Neutrophil (primary cell): ENCODE measurements at regions not wholly inside any gene's neighbourhood (a gene's known extent, or its start where the extent isn't known, plus 50 kb on each side); places are given as distances from the start of the nearest gene placed in this dataset.

ENCODE experiments used
- H3K27ac ChIP-seq: fragments of 200-600 bp; sonication (generic); 2 replicates; pipeline ENCODE4 v1.5.1; 2016; ENCODE audit warnings: mild to moderate bottlenecking, moderate library complexity
- H3K27me3 ChIP-seq: fragments of 200-600 bp; sonication (generic); 2 replicates; pipeline ENCODE4 v1.6.0; 2016; ENCODE audit warnings: mild to moderate bottlenecking
- H3K36me3 ChIP-seq: fragments of 200-600 bp; sonication (generic); 2 replicates; pipeline ENCODE4 v1.5.1; 2017
- H3K4me1 ChIP-seq, 2 experiments: fragments of 200-600 bp in 1 of 2; sonication (generic) in 1 of 2; 1 replicate in 1 of 2; 2 replicates in 1 of 2; pipeline versions ENCODE4 v1.5.1 to v1.6.1; 2013 to 2016; ENCODE audit warnings: low read depth in 1 of 2, low read length in 1 of 2, mild to moderate bottlenecking in 1 of 2, moderate library complexity in 1 of 2; ENCODE audit not compliant: control insufficient read depth in 1 of 2, insufficient read depth in 1 of 2
- H3K4me3 ChIP-seq, 2 experiments: fragments of 200-600 bp in 1 of 2; sonication (generic) in 1 of 2; 1 replicate in 1 of 2; 2 replicates in 1 of 2; pipeline ENCODE4 v1.5.1; 2013 to 2016; ENCODE audit warnings: low read depth in 1 of 2, low read length in 1 of 2, mild to moderate bottlenecking in 1 of 2, moderate library complexity in 1 of 2
- H3K9me3 ChIP-seq: fragments of 200-600 bp; sonication (generic); 2 replicates; pipeline ENCODE4 v1.5.1; 2016
- TF ChIP-seq, protein P1 (sequence below): fragments of 200-600 bp; sonication (generic); IDR thresholded peaks from 2 replicates; pipeline ENCODE4 v1.5.1; 2016; ENCODE audit warnings: antibody characterized with exemption

- Histone ChIP-seq H3K27ac (no peak overlapping the region), H3K4me1 (peaks cover 12% of the 10 kb centered on the region in 2 experiments), H3K36me3 (no peaks in the 10 kb centered on the region), H3K27me3 (no peaks in the 10 kb centered on the region), H3K4me3 (no peak overlapping the region), H3K9me3 (no peaks in the 10 kb centered on the region)
- TF ChIP-seq, protein P1, sequence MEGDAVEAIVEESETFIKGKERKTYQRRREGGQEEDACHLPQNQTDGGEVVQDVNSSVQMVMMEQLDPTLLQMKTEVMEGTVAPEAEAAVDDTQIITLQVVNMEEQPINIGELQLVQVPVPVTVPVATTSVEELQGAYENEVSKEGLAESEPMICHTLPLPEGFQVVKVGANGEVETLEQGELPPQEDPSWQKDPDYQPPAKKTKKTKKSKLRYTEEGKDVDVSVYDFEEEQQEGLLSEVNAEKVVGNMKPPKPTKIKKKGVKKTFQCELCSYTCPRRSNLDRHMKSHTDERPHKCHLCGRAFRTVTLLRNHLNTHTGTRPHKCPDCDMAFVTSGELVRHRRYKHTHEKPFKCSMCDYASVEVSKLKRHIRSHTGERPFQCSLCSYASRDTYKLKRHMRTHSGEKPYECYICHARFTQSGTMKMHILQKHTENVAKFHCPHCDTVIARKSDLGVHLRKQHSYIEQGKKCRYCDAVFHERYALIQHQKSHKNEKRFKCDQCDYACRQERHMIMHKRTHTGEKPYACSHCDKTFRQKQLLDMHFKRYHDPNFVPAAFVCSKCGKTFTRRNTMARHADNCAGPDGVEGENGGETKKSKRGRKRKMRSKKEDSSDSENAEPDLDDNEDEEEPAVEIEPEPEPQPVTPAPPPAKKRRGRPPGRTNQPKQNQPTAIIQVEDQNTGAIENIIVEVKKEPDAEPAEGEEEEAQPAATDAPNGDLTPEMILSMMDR: no peak
Measured at GRCh38 chr1:201598973-201599372, 60.0 kb downstream of the NAV1 start.

DNA sequence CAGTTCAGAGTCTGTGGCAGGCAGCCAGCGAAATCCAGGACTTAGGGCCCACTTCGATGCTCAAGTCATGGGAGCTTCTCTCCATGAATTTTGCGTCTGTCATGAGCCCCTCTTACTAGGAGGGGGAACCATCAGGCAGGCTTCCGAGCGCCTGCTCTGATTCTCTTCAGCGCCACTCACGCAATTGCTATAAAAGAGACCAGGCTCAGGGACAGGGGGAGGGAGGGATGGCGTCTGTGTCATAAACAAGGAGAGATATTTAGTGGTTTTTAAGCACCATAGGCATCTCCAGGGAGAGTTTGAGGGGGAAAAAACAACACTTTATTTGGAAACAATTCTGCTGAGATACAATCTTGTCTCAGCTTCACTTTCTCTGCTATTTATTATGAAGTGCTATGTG lies 60.6 kb downstream of the NAV1 start:
- Histone ChIP-seq H3K27ac (no peak overlapping the region), H3K4me3 (no peak overlapping the region), H3K9me3 (no peaks in the 10 kb centered on the region), H3K4me1 (peaks cover 7 to 9% of the 10 kb centered on the region in 2 experiments), H3K36me3 (no peaks in the 10 kb centered on the region), H3K27me3 (no peaks in the 10 kb centered on the region)
- TF ChIP-seq, protein P1: no peak

DNA sequence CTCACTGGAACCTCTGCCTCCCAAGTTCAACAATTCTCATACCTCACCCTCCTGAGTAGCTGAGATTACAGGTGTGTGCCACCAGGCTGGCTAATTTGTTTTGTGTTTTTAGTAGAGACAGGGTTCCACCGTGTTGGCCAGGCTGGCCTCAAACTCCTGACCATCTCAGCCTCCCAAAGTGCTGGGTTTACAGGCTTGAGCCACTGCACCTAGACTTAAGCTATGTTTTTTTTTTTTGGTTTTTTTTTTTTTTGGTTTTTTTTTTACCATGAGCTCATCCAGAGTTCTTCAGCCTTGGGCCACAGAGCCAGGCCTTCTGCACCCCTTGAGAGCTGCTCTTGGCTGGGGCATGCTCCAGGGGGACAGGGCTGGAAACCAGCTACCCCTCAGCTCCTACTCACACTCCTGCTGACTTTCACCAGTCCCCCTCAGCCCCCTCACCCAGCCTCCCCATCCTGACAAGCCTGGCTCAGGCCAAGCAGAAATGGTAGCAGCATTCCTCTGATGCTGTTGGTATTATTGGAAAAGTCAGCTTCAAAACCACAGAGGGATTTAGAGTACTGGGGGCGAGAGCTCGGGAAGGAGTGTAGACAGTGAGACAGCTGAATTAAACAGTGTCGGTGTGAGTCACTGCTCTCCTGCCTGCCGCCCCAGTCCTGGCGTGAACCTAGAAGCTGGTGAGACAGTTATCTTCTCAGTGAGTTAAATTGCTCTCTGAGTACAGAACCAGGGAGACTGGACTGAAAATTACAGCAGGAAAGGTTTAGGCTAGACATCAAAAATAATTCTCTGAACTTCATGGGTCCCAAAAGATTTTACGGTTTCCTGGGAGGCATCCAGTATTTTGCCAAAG lies 63.7 kb downstream of the NAV1 start:
- Histone ChIP-seq H3K27me3 (no peaks in the 10 kb centered on the region), H3K9me3 (no peaks in the 10 kb centered on the region), H3K4me1 (peaks cover 4% of the 10 kb centered on the region in 2 experiments), H3K36me3 (no peaks in the 10 kb centered on the region), H3K4me3 (no peak overlapping the region), H3K27ac (no peak overlapping the region)
- TF ChIP-seq, protein P1: no peak

GRCh38 chr1:201603613-201604232 lies 64.8 kb downstream of the NAV1 start:
- Histone ChIP-seq H3K9me3 (no peaks in the 10 kb centered on the region), H3K36me3 (no peaks in the 10 kb centered on the region), H3K27ac (no peak overlapping the region), H3K4me3 (no peak overlapping the region), H3K4me1 (peaks cover 0 to 3% of the 10 kb centered on the region in 2 experiments), H3K27me3 (no peaks in the 10 kb centered on the region)
- TF ChIP-seq, protein P1: no peak

GRCh38 chr1:201605385-201606010 lies 66.6 kb downstream of the NAV1 start:
- TF ChIP-seq, protein P1: no peak
- Histone ChIP-seq H3K9me3 (no peaks in the 10 kb centered on the region), H3K4me3 (no peak overlapping the region), H3K27ac (no peak overlapping the region), H3K36me3 (no peaks in the 10 kb centered on the region), H3K4me1 (peaks cover 0 to 3% of the 10 kb centered on the region in 2 experiments), H3K27me3 (no peaks in the 10 kb centered on the region)
